LHCN-M2 (cell line): ENCODE measurements at regions not wholly inside any gene's neighbourhood (a gene's known extent, or its start where the extent isn't known, plus 50 kb on each side); places are given as distances from the start of the nearest gene placed in this dataset.
"Not testable (repeated sequence)": the region's sequence is repeated elsewhere in the genome, so short reads cannot be mapped to it uniquely, and the experiment has no call there.

Experiments used
- DNase-seq: peaks from one replicate; pipeline ENCODE4 v3.0.0-alpha.2; 2012; ENCODE audit warnings: low read depth

- DNase-seq: peak; percentile 89
These were observed 116.0 kb downstream of the BUB3 start for GRCh38 chr10:123270221-123270620.

GRCh38 chr10:123270806-123271205 lies 116.6 kb downstream of the BUB3 start:
- peak; percentile 25 for DNase-seq

- no peak for DNase-seq
These were observed 118.0 kb downstream of the BUB3 start for GRCh38 chr10:123272171-123272570.

GRCh38 chr10:123274306-123275135 lies 120.3 kb downstream of the BUB3 start:
- DNase-seq: no peak

GRCh38 chr10:123275136-123275564 lies 120.9 kb downstream of the BUB3 start:
- no peak for DNase-seq

- DNase-seq: no peak
These were observed 124.2 kb downstream of the BUB3 start for GRCh38 chr10:123278445-123278844.

GRCh38 chr10:123283371-123283770 lies 129.2 kb downstream of the BUB3 start:
- DNase-seq: not testable (repeated sequence)

- no peak for DNase-seq
These were observed 129.8 kb downstream of the BUB3 start for GRCh38 chr10:123284022-123284421.

- peak; percentile 30 for DNase-seq
These were observed 133.5 kb downstream of the BUB3 start for GRCh38 chr10:123287594-123288247.

- no peak for DNase-seq
These were observed 135.2 kb downstream of the BUB3 start for GRCh38 chr10:123289432-123289831.

GRCh38 chr10:123294109-123294508 lies 139.9 kb downstream of the BUB3 start:
- no peak for DNase-seq

- no peak for DNase-seq
These were observed 140.7 kb downstream of the BUB3 start for GRCh38 chr10:123294886-123295285.

- no peak for DNase-seq
These were observed 141.4 kb downstream of the BUB3 start for GRCh38 chr10:123295644-123296043.

- DNase-seq: peak; percentile 15
These were observed 143.0 kb downstream of the BUB3 start for GRCh38 chr10:123297175-123297574.

GRCh38 chr10:123298583-123298982 lies 144.4 kb downstream of the BUB3 start:
- no peak for DNase-seq

GRCh38 chr10:123299598-123299997 lies 145.4 kb downstream of the BUB3 start:
- no peak for DNase-seq

- peak; percentile 90 for DNase-seq
These were observed 147.1 kb downstream of the BUB3 start for GRCh38 chr10:123301077-123301857.

GRCh38 chr10:123303581-123304337 lies 149.6 kb downstream of the BUB3 start:
- peak; percentile 42 for DNase-seq

- DNase-seq: no peak
These were observed 151.5 kb downstream of the BUB3 start for GRCh38 chr10:123305671-123306070.

- no peak for DNase-seq
These were observed 152.1 kb downstream of the BUB3 start for GRCh38 chr10:123306290-123306689.

- DNase-seq: peak; percentile 6
These were observed 155.5 kb downstream of the BUB3 start for GRCh38 chr10:123309731-123310130.
